ENCODE measurements at regions not wholly inside any gene's neighbourhood (a gene's known extent, or its start where the extent isn't known, plus 50 kb on each side); places are given as distances from the start of the nearest gene placed in this dataset.

DNA sequence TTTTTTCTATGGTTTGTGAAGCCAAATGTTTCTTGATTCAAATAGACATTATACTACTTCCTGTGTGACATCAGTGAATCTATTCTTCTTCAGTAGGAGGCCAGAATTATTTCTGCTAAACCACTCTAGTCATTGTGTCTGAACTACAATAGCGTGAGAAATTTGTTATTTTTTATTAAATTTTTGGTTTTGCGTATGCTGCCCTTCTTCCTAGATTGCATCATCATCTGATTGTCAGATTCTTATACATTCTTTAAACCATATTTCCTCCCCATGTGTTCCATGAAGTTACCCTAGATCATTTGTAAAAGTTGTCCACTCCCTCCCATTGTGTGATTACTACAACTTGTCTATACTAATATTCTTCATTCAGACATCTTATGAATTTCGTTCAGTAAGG lies 187.8 kb upstream of the SPRY2 start:
- Histone ChIP-seq H4K20me1 (replicated peaks; ENCODE audit: control insufficient read depth, extremely low read depth, insufficient read depth, low read length) (no peaks in the 10 kb centered on the region), H3K9ac (replicated peaks; ENCODE audit: extremely low read depth, insufficient read depth, low read length) (no peak overlapping the region), H3K4me3 (replicated peaks in 1 of 3; ENCODE audit: insufficient read depth in 1 of 3, low read depth in 1 of 3, low read length in 3 of 3) (no peak overlapping the region), H3K36me3 (ENCODE audit: control insufficient read depth in 2 of 2, extremely low read depth in 1 of 2, insufficient read depth in 2 of 2, low read length in 2 of 2) (no peaks in the 10 kb centered on the region), H3K27me3 (ENCODE audit: control insufficient read depth in 2 of 2, insufficient read depth in 2 of 2, low read length in 2 of 2) (no peaks in the 10 kb centered on the region), H3K27ac (ENCODE audit: insufficient read depth, low read depth, low read length) (no peak overlapping the region), H3K9me3 (replicated peaks; ENCODE audit: control insufficient read depth, insufficient read depth, low read length) (no peaks in the 10 kb centered on the region), H3K4me2 (ENCODE audit: insufficient read depth, low read length) (no peak overlapping the region), H3K9me1 (replicated peaks; ENCODE audit: control insufficient read depth, extremely low read depth, insufficient read depth, low read length) (no peaks in the 10 kb centered on the region), H3K79me2 (ENCODE audit: control insufficient read depth, insufficient read depth, low read length) (no peaks in the 10 kb centered on the region), H2AFZ (ENCODE audit: low read depth, low read length) (no peak overlapping the region), H3K4me1 (ENCODE audit: control insufficient read depth, extremely low read depth, insufficient read depth, low read length) (peaks cover 38% of the 10 kb centered on the region)
- no peak for FAIRE-seq
- DNase-seq (ENCODE audit: low read depth, low spot score) = no peak
- TF ChIP-seq EZH2 (IDR thresholded peaks at IDR 0.05; ENCODE audit: borderline replicate concordance, low read depth, low read length, severe bottlenecking) = no peak
- TF ChIP-seq GATA2 (IDR thresholded peaks at IDR 0.05; ENCODE audit: insufficient read depth, insufficient read length, low read depth, low read length) = no peak
- TF ChIP-seq, protein P1, sequence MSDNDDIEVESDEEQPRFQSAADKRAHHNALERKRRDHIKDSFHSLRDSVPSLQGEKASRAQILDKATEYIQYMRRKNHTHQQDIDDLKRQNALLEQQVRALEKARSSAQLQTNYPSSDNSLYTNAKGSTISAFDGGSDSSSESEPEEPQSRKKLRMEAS (IDR thresholded peaks at IDR 0.05; ENCODE audit: insufficient read depth, insufficient read length) = no peak
- TF ChIP-seq POLR2A (IDR thresholded peaks at IDR 0.05; ENCODE audit: low read depth, low read length) = no peak
- TF ChIP-seq, protein P2, sequence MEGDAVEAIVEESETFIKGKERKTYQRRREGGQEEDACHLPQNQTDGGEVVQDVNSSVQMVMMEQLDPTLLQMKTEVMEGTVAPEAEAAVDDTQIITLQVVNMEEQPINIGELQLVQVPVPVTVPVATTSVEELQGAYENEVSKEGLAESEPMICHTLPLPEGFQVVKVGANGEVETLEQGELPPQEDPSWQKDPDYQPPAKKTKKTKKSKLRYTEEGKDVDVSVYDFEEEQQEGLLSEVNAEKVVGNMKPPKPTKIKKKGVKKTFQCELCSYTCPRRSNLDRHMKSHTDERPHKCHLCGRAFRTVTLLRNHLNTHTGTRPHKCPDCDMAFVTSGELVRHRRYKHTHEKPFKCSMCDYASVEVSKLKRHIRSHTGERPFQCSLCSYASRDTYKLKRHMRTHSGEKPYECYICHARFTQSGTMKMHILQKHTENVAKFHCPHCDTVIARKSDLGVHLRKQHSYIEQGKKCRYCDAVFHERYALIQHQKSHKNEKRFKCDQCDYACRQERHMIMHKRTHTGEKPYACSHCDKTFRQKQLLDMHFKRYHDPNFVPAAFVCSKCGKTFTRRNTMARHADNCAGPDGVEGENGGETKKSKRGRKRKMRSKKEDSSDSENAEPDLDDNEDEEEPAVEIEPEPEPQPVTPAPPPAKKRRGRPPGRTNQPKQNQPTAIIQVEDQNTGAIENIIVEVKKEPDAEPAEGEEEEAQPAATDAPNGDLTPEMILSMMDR (IDR thresholded peaks at IDR 0.05; ENCODE audit: extremely low read depth in 1 of 2, insufficient read depth in 1 of 2, low read depth in 1 of 2, low read length in 2 of 2) = no peak
- TF ChIP-seq FOS (IDR thresholded peaks at IDR 0.05; ENCODE audit: borderline replicate concordance, insufficient read depth, low read length) = no peak
- no peak for TF ChIP-seq POLR2AphosphoS5 (IDR thresholded peaks at IDR 0.05; ENCODE audit: insufficient read depth, low read depth, low read length)
- TF ChIP-seq JUN (IDR thresholded peaks at IDR 0.05; ENCODE audit: borderline replicate concordance, insufficient read depth, insufficient read length, low read depth) = no peak
- no peak for TF ChIP-seq MYC (IDR thresholded peaks at IDR 0.05; ENCODE audit: low read depth, low read length)
- dilution Hi-C loops (cut with MboI; ENCODE audit: extremely low pct_ligation_motif_present, low sequenced_read_pairs) = no loop called here
- CTCF ChIA-PET = no interaction called here
- no TSS peak for BruUV-seq (replicated peaks)
- POLR2A ChIA-PET = no interaction called here
- intact Hi-C loops (cut with micrococcal nuclease) = loop anchor here (1.0 to 5.0 kb wide), 3 partner anchors 104 to 434 kb away; partner anchors contain the start of gene SPRY2

Data from endothelial cell of umbilical vein (primary cell).